SK-N-SH (cell line): ENCODE measurements at regions not wholly inside any gene's neighbourhood (a gene's known extent, or its start where the extent isn't known, plus 50 kb on each side); places are given as distances from the start of the nearest gene placed in this dataset.

Source experiments
- CTCF ChIA-PET: fragments of 300-600, 350-600 bp; formaldehyde crosslinking; extraction: SDS; loops from one replicate; lab custom pipeline; 2021; lab: Yijun Ruan, JAX
- POLR2A ChIA-PET: fragments of 350-600 bp; sonication (Branson Sonifier 250); formaldehyde crosslinking; extraction: SDS; loops from one replicate; lab custom pipeline; 2020; ENCODE audit warnings: antibody characterized with exemption, inconsistent platforms; lab: Yijun Ruan, JAX
- DNase-seq: peaks from one replicate; pipeline ENCODE4 v3.0.0; 2012
- H2AFZ ChIP-seq: fragments of 200-600 bp; sonication (generic); 2 replicates; pipeline ENCODE4 v1.8.1; 2016; ENCODE audit warnings: antibody characterized with exemption, mild to moderate bottlenecking, low read depth
- H3F3A ChIP-seq: fragments of 200-600 bp; sonication (generic); replicated peaks from 2 replicates; pipeline ENCODE3; 2016; ENCODE audit warnings: antibody characterized with exemption, mild to moderate bottlenecking; ENCODE audit not compliant: insufficient read depth
- H3K27ac ChIP-seq, 2 experiments: fragments of 200-500 bp in 1 of 2; fragments of 200-600 bp in 1 of 2; sonication (Bioruptor generic) in 1 of 2; sonication (generic), shearing (Covaris generic) in 1 of 2; 2 replicates each; pipeline versions ENCODE4 v1.5.1 to v1.6.1; 2014 to 2016; ENCODE audit warnings: low read depth in 2 of 2, inconsistent platforms in 1 of 2, low read length in 1 of 2, mild to moderate bottlenecking in 1 of 2, mixed read lengths in 1 of 2
- H3K27me3 ChIP-seq: fragments of 200-600 bp; sonication (generic), shearing (Covaris generic); 2 replicates; pipeline ENCODE4 v1.6.1; 2016; ENCODE audit warnings: mixed run types; ENCODE audit not compliant: insufficient read depth
- H3K36me3 ChIP-seq, 2 experiments: fragments of 200-500 bp in 1 of 2; fragments of 200-600 bp in 1 of 2; sonication (Bioruptor generic) in 1 of 2; sonication (generic) in 1 of 2; replicated peaks in 1 of 2; 2 replicates each; pipeline versions ENCODE3 to v1.5.1; 2014 to 2016; ENCODE audit warnings: low read length in 1 of 2, mild to moderate bottlenecking in 1 of 2; ENCODE audit not compliant: insufficient read depth in 2 of 2, control insufficient read depth in 1 of 2
- H3K4me1 ChIP-seq, 2 experiments: fragments of 200-500 bp in 1 of 2; fragments of 200-600 bp in 1 of 2; sonication (Bioruptor generic) in 1 of 2; sonication (generic), shearing (Covaris generic) in 1 of 2; 2 replicates each; pipeline versions ENCODE4 v1.5.1 to v1.6.1; 2014 to 2016; ENCODE audit warnings: low read depth in 1 of 2, low read length in 1 of 2, mixed run types in 1 of 2; ENCODE audit not compliant: insufficient read depth in 2 of 2, control insufficient read depth in 1 of 2
- H3K4me2 ChIP-seq: fragments of 200-600 bp; sonication (generic), shearing (Covaris generic); 2 replicates; pipeline ENCODE4 v1.6.1; 2017; ENCODE audit warnings: mixed run types
- H3K4me3 ChIP-seq, 2 experiments: fragments of 200-500 bp in 1 of 2; fragments of 200-600 bp in 1 of 2; sonication (Bioruptor generic) in 1 of 2; sonication (generic), shearing (Covaris generic) in 1 of 2; 2 replicates each; pipeline versions ENCODE4 v1.5.1 to v1.8.1; 2014 to 2016; ENCODE audit warnings: low read depth in 2 of 2, inconsistent platforms in 1 of 2, low read length in 1 of 2, mild to moderate bottlenecking in 1 of 2, mixed read lengths in 1 of 2, moderate library complexity in 1 of 2
- H3K79me2 ChIP-seq: fragments of 200-600 bp; sonication (generic); 2 replicates; pipeline ENCODE4 v1.8.1; 2017; ENCODE audit warnings: mild to moderate bottlenecking; ENCODE audit not compliant: insufficient read depth
- H3K9ac ChIP-seq: fragments of 200-600 bp; sonication (generic); 2 replicates; pipeline ENCODE4 v1.6.1; 2017; ENCODE audit warnings: mixed run types
- H3K9me2 ChIP-seq: fragments of 200-600 bp; sonication (generic); 2 replicates; pipeline ENCODE4 v1.6.1; 2017; ENCODE audit warnings: mixed run types
- H3K9me3 ChIP-seq: fragments of 200-600 bp; sonication (generic); 2 replicates; pipeline ENCODE4 v1.6.1; 2017; ENCODE audit warnings: mixed run types, mild to moderate bottlenecking, moderate library complexity
- H4K20me1 ChIP-seq: fragments of 200-600 bp; sonication (generic); 2 replicates; pipeline ENCODE4 v1.6.1; 2017; ENCODE audit warnings: mild to moderate bottlenecking, mixed run types; ENCODE audit not compliant: insufficient read depth
- CTCF ChIP-seq: fragments of 200-600 bp; sonication (generic); IDR thresholded peaks from 2 replicates; pipeline ENCODE4 v1.6.1; 2017; ENCODE audit warnings: antibody characterized with exemption, mild to moderate bottlenecking, moderate library complexity
- ELF1 ChIP-seq: IDR thresholded peaks from 2 replicates; pipeline ENCODE4 v1.4.0; 2012
- EP300 ChIP-seq, 2 experiments: IDR thresholded peaks; 2 replicates each; pipeline versions ENCODE4 v1.4.0 to v1.6.1; 2012; ENCODE audit warnings: borderline replicate concordance in 1 of 2, low read depth in 1 of 2, low read length in 1 of 2
- EZH2phosphoT487 ChIP-seq: fragments of 200-600 bp; sonication (generic); IDR thresholded peaks from 2 replicates; pipeline ENCODE4 v1.6.1; 2017; ENCODE audit warnings: low read depth, mixed run types, mild to moderate bottlenecking, antibody characterized with exemption, moderate library complexity, borderline replicate concordance
- FOSL2 ChIP-seq: IDR thresholded peaks from 2 replicates; pipeline ENCODE4 v1.4.0; 2012; ENCODE audit warnings: low read depth, mild to moderate bottlenecking, moderate library complexity, borderline replicate concordance
- FOXM1 ChIP-seq: IDR thresholded peaks from 2 replicates; pipeline ENCODE4 v1.4.0; 2012; ENCODE audit warnings: low read depth, mild to moderate bottlenecking
- JUND ChIP-seq: IDR thresholded peaks from 2 replicates; pipeline ENCODE4 v1.4.0; 2012
- MAX ChIP-seq: IDR thresholded peaks from 2 replicates; pipeline ENCODE4 v1.4.0; 2012; ENCODE audit warnings: low read depth
- MXI1 ChIP-seq: IDR thresholded peaks from 2 replicates; pipeline ENCODE4 v1.6.1; 2012; ENCODE audit warnings: mild to moderate bottlenecking, low read depth, low read length, improper control_type of control experiment
- PBX3 ChIP-seq: IDR thresholded peaks from 2 replicates; pipeline ENCODE4; 2012
- RAD21 ChIP-seq: IDR thresholded peaks from 2 replicates; pipeline ENCODE4 v1.6.1; 2012; ENCODE audit warnings: mild to moderate bottlenecking, low read length
- RCOR1 ChIP-seq: fragments of 150-350 bp; IDR thresholded peaks from 2 replicates; pipeline ENCODE4 v1.6.1; 2017; ENCODE audit warnings: antibody characterized with exemption, low read length
- RXRA ChIP-seq: IDR thresholded peaks from 2 replicates; pipeline ENCODE4 v1.4.0; 2012; ENCODE audit warnings: low read depth, mild to moderate bottlenecking, borderline replicate concordance
- SIN3A ChIP-seq: IDR thresholded peaks from 2 replicates; pipeline ENCODE4 v1.6.1; 2012; ENCODE audit warnings: low read depth, mild to moderate bottlenecking, low read length, moderate library complexity, borderline replicate concordance
- SMC3 ChIP-seq: IDR thresholded peaks from 2 replicates; pipeline ENCODE4 v1.6.1; 2012; ENCODE audit warnings: low read depth, low read length, improper control_type of control experiment
- TCF12 ChIP-seq: IDR thresholded peaks from 2 replicates; pipeline ENCODE4 v1.4.0; 2012
- USF2 ChIP-seq: fragments of 150-350 bp; IDR thresholded peaks from 2 replicates; pipeline ENCODE4 v1.6.1; 2017; ENCODE audit warnings: antibody characterized with exemption, low read length, low read depth, borderline replicate concordance
- YY1 ChIP-seq: IDR thresholded peaks from 2 replicates; pipeline ENCODE4 v1.4.0; 2012; ENCODE audit warnings: low read depth, mild to moderate bottlenecking
- ZBTB33 ChIP-seq: IDR thresholded peaks from 2 replicates; pipeline ENCODE4 v1.4.0; 2012; ENCODE audit warnings: low read depth, borderline replicate concordance
- WGBS: methylation state at CpG from one replicate; pipeline ENCODE4 v1.1.6; 2017; ENCODE audit warnings: low lambda C conversion rate; 5-methylcytosine and 5-hydroxymethylcytosine counted together

GRCh38 chr2:125867908-125868307, 788.0 kb upstream of the GYPC start:
- no peaks in the 10 kb centered on the region for H3K9me3 ChIP-seq
- no peak for TF ChIP-seq RCOR1
- no peak for TF ChIP-seq CTCF
- no peak for TF ChIP-seq MAX
- no peaks in the 10 kb centered on the region for H3K9me2 ChIP-seq
- 15% methylated on average over 4 of the region's 4 CpGs for WGBS
- H3K9ac ChIP-seq: no peak overlapping the region
- no peak overlapping the region for H2AFZ ChIP-seq
- H3K4me1 ChIP-seq: no peaks in the 10 kb centered on the region
- ChIA-PET CTCF (no interaction called here), POLR2A (no interaction called here)
- H3K36me3 ChIP-seq: no peaks in the 10 kb centered on the region
- no peaks in the 10 kb centered on the region for H3F3A ChIP-seq
- H3K4me2 ChIP-seq: no peak overlapping the region
- no peaks in the 10 kb centered on the region for H3K27me3 ChIP-seq
- no peaks in the 10 kb centered on the region for H3K79me2 ChIP-seq
- H4K20me1 ChIP-seq: no peaks in the 10 kb centered on the region
- no peak for DNase-seq
- H3K27ac ChIP-seq: no peak overlapping the region
- H3K4me3 ChIP-seq: no peak overlapping the region

GRCh38 chr2:125870264-125870663, 785.7 kb upstream of the GYPC start:
- CTCF ChIA-PET: no interaction called here
- 3% methylated on average over 2 of the region's 2 CpGs for whole genome bisulfite sequencing

More at GRCh38 chr2:125870264-125870663, 785.7 kb upstream of the GYPC start:
- H3K4me2 ChIP-seq: no peak overlapping the region
- no peaks in the 10 kb centered on the region for H3K27me3 ChIP-seq
- H3K4me3 ChIP-seq: no peak overlapping the region
- no peak for DNase-seq
- POLR2A ChIA-PET: no interaction called here
- H3K4me1 ChIP-seq: no peaks in the 10 kb centered on the region
- no peak overlapping the region for H3K27ac ChIP-seq
- no peak for TF ChIP-seq PBX3
- TF ChIP-seq JUND: no peak
- TF ChIP-seq ZBTB33: no peak
- TF ChIP-seq MAX: no peak
- TF ChIP-seq FOXM1: no peak
- no peak for TF ChIP-seq YY1
- TF ChIP-seq ELF1: no peak
- no peak for TF ChIP-seq EP300 (IDR thresholded peaks at IDR 0.05; ENCODE audit: borderline replicate concordance in 1 of 2, low read depth in 1 of 2, low read length in 1 of 2)
- no peak for TF ChIP-seq SIN3A
- TF ChIP-seq EZH2phosphoT487: no peak
- no peak for TF ChIP-seq RAD21
- no peak for TF ChIP-seq TCF12
- no peak for TF ChIP-seq FOSL2
- TF ChIP-seq MXI1: no peak
- TF ChIP-seq CTCF: no peak
- TF ChIP-seq USF2: no peak
- no peak for TF ChIP-seq SMC3
- no peak for TF ChIP-seq RCOR1
- TF ChIP-seq RXRA: no peak
- no peaks in the 10 kb centered on the region for H4K20me1 ChIP-seq
- H3K9me2 ChIP-seq: no peaks in the 10 kb centered on the region
- peaks cover 5% of the 10 kb centered on the region; the same call in 1 of the 2 replicates for H3K9me3 ChIP-seq
- no peak overlapping the region for H2AFZ ChIP-seq
- H3K9ac ChIP-seq: no peak overlapping the region
- H3F3A ChIP-seq: no peaks in the 10 kb centered on the region
- H3K79me2 ChIP-seq: no peaks in the 10 kb centered on the region
- no peaks in the 10 kb centered on the region for H3K36me3 ChIP-seq
